H1 (cell line): ENCODE measurements at regions not wholly inside any gene's neighbourhood (a gene's known extent, or its start where the extent isn't known, plus 50 kb on each side); places are given as distances from the start of the nearest gene placed in this dataset.

Experiments
- HDAC2 ChIP-seq, 2 experiments: fragments of 300-600 bp in 1 of 2; sonication (generic) in 1 of 2; IDR thresholded peaks; 2 replicates each; pipeline ENCODE4 v1.6.1; 2011 to 2012; ENCODE audit warnings: low read depth in 2 of 2, low read length in 2 of 2, mild to moderate bottlenecking in 2 of 2, moderate library complexity in 2 of 2, borderline replicate concordance in 1 of 2, inconsistent platforms in 1 of 2
- RBBP5 ChIP-seq: IDR thresholded peaks from 2 replicates; pipeline ENCODE4 v1.7.1; 2012; ENCODE audit warnings: low read depth, mild to moderate bottlenecking, inconsistent platforms, low read length, moderate library complexity, borderline replicate concordance
- SP1 ChIP-seq: IDR thresholded peaks from 2 replicates; pipeline ENCODE4 v1.6.1; 2011; ENCODE audit warnings: low read depth, low read length
- TCF12 ChIP-seq: IDR thresholded peaks from 2 replicates; pipeline ENCODE4 v1.6.1; 2011; ENCODE audit warnings: low read depth, mild to moderate bottlenecking, low read length
- TEAD4 ChIP-seq: IDR thresholded peaks from 2 replicates; pipeline ENCODE4 v1.6.1; 2012; ENCODE audit warnings: low read depth, low read length, inconsistent platforms, mixed read lengths

DNA sequence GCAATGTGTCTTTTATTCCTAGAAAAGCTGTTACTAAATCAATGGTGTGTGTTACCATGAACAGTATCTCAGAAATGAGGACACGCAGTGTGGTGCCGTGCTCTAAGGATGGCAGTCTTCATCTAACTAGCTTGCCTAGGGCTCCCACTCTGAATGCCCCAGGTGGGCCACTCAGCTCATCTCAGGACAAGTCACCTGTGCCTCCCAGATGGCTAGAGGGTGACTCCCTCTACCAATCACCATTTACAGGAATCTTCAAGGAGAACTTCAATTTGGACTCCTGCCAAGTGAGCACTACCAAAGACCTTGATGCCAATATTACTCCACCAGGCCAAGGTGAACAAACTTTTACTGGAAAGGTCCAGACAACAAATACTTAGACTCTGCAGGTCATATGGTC, 202.8 kb upstream of the FOXQ1 start (continued):
- no peak for TF ChIP-seq TEAD4
- no peak for TF ChIP-seq SP1
- no peak for TF ChIP-seq HDAC2 (IDR thresholded peaks at IDR 0.05; ENCODE audit: borderline replicate concordance in 1 of 2, low read depth in 2 of 2, low read length in 2 of 2)
- TF ChIP-seq TCF12: no peak
- TF ChIP-seq RBBP5: no peak
